ENCODE measurements at regions not wholly inside any gene's neighbourhood (a gene's known extent, or its start where the extent isn't known, plus 50 kb on each side); places are given as distances from the start of the nearest gene placed in this dataset.

- TF ChIP-seq, protein P1, sequence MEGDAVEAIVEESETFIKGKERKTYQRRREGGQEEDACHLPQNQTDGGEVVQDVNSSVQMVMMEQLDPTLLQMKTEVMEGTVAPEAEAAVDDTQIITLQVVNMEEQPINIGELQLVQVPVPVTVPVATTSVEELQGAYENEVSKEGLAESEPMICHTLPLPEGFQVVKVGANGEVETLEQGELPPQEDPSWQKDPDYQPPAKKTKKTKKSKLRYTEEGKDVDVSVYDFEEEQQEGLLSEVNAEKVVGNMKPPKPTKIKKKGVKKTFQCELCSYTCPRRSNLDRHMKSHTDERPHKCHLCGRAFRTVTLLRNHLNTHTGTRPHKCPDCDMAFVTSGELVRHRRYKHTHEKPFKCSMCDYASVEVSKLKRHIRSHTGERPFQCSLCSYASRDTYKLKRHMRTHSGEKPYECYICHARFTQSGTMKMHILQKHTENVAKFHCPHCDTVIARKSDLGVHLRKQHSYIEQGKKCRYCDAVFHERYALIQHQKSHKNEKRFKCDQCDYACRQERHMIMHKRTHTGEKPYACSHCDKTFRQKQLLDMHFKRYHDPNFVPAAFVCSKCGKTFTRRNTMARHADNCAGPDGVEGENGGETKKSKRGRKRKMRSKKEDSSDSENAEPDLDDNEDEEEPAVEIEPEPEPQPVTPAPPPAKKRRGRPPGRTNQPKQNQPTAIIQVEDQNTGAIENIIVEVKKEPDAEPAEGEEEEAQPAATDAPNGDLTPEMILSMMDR (conservative IDR thresholded peaks at IDR 0.05; ENCODE audit: low read length) = no peak
- TF ChIP-seq EZH2phosphoT487 (IDR thresholded peaks at IDR 0.05; ENCODE audit: borderline replicate concordance, low read depth, low read length) = no peak
Measured at GRCh38 chr6:119734227-119734626, 384.7 kb upstream of the MAN1A1 start.
